Suppressor macrophage treated with lipopolysaccharide for 1 hour (primary cell): ENCODE measurements at regions not wholly inside any gene's neighbourhood (a gene's known extent, or its start where the extent isn't known, plus 50 kb on each side); places are given as distances from the start of the nearest gene placed in this dataset.
A peak's percentile ranks its signal among the peaks of the same experiment; 100 is the strongest.
"Not testable (repeated sequence)": the region's sequence is repeated elsewhere in the genome, so short reads cannot be mapped to it uniquely, and the experiment has no call there.

Source experiments
- DNase-seq, 3 donors: peaks; one replicate each; pipeline ENCODE4 v3.0.0-alpha.2; 2020 to 2022

DNA sequence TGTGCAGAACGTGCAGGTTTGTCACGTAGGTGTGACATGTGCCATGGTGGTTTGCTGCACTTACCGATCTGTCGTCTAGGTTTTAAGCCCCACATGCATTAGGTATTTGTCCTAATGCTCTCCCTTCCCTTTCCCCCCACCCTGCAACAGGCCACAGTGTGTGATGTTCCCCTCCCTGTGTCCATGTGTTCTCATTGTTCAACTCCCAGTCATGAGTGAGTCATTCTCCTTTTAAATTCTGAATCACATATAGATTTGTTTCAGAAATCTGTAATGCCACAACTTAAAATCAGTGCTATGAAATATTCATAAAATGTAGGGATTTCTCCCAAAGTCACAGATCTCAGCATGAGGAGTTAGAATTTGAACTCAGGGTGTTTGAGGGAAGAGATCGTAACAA is 552.5 kb upstream of the MBL2 start:
- DNase-seq, result no peak

DNA sequence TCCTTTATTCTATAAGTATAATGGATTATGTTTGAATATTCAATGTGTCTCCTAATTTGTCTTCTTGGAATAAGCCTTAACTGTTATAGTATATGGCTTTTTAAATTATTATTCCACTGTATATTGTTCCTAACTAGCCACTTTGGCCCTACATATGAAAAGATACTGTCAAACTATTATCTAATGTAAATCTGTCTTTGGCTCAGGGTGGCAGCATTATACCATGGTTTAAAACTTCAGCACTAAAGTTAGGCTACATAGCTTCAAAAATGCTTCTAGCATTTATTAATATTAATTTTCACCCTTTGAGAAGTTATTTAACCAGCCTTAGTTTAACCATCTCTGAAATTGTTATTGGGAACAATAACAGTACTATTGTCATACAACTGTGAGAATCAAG is 543.1 kb upstream of the MBL2 start:
- no peak for DNase-seq

DNA sequence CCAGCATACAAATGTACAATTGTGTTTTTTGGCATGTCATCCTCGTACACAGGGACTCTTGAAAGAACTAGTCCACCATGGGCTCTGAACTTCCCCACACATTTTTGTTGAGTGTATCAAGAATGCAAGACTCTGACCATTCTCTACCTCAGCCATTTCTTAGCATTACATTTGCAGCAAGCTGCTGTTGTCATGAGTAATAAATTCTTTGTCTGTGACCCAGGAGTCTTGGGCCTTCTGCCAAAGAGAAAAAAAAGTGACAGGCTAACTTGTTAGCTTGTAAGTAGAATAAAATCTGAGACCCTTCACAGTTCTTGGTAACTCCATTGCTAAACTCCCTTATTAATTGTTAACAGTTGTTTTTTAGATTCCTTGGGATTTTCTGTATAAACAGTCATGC is 542.3 kb upstream of the MBL2 start:
- no peak for DNase-seq

DNA sequence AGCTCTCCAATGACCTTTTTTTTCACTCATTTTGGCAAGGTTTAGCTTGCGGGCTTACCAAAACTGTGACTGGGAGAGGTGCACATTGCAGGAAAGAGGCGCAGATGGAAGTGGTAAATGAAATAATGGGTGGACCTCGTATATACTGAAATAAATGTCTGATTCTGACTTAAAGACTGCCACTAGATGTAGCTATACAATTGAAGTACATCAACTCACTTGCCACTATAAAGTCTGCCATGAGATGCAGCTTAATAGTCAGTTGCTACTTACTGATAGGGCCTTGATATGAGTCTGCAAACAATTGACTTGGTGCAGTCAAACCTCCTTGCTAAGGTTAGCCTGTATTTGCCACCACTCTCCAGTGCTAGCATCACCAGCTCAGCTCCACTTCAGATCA is 525.9 kb upstream of the MBL2 start:
- no peak for DNase-seq

DNA sequence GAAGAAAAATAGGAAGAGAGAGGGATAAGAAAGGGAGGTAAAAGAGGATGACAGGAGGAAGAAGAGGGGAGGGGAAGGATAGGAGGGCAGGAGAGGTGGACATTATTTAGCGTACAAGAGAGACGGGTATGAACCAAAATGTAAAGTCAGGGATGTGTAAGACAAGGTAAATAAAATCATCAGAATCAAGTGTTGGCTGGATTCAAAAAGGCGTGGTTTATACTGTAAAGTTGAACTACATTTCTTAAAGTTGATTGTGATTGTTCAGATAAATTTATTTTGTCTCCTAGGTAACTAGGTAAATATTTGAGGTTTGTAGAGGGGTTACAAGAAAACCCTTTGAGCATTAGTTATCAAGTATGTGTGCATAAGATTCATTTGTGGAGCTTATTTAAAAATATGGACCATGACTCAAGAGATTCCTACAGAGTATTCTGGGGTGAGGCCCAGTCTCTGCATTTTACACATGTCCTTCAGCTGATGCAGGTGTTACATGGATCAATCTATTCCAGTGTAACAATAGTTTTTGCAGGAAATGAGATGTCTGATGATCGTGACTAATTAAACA is 512.1 kb upstream of the MBL2 start:
- no peak for DNase-seq

DNA sequence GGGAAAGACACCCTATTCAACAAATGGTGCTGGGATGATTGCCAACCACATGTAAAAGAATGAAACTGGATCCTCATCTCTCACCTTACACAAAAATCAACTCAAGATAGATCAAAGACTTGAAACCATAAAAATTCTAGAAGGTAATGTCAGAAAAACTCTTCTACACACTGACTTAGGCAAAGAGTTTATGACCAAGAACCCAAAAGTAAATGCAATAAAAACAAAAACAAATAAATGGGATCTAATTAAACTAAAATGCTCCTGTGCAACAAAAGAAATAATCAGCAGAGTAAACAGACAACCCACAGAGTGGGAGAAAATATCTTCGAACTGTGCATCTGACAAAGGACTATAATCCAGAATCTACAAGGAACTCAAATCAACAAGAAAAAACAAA is 504.2 kb upstream of the MBL2 start:
- DNase-seq, result no peak

DNA sequence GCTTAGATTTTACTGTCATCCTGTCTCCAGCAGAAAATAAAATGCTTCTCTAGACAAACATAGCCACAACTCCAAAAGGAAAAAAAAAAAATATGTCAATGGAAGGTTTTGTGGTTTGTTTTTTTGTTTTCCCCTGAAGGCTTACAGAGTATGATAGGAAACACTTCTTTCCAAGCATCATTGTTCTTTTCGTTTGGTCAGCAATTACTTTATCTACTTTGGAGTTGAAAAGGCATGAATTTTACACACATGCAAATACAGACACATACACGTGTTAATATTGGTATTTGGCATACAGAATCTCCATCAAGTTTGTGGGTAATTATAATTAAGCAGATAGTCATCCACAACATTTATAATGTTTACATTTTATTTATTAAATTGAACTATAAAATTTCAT is 496.9 kb upstream of the MBL2 start:
- DNase-seq, result no peak

DNA sequence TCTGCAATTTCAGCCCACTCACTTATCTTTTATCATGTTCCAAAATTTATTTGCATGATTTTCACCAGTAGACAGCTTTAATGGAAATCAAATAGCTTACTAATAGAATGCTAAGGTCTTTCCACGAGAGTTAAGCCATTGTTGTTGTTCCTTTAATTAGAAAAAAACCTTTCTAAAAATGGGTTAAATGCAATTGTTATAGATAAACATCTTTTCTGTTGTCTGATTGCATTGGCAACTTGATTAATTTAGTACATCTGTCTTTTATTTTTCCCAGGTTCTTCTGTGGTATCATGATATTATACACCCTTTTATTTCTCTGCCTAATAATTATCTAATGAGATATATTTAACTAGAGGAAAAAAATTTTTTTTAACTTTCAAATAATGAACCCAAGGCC is 487.6 kb upstream of the MBL2 start:
- no peak for DNase-seq

DNA sequence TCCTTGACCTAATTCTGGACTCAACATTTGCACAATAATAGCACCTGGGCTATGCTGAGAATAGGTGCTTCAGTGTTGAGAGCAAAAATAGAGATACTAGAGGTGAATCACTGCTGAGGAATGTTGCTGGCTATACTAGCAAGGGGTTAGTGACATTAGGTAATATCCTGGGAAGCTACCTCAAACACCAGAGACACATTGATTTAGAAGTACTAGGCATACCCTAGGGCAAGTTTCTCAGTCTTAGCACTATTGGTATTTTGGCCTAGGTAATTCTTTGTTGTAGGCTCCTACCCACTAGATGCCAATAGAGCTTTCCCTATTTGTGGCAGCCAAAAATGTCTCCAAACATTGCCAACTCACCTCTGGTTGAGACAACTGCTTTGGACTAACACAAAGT is 484.0 kb upstream of the MBL2 start:
- DNase-seq, result no peak

DNA sequence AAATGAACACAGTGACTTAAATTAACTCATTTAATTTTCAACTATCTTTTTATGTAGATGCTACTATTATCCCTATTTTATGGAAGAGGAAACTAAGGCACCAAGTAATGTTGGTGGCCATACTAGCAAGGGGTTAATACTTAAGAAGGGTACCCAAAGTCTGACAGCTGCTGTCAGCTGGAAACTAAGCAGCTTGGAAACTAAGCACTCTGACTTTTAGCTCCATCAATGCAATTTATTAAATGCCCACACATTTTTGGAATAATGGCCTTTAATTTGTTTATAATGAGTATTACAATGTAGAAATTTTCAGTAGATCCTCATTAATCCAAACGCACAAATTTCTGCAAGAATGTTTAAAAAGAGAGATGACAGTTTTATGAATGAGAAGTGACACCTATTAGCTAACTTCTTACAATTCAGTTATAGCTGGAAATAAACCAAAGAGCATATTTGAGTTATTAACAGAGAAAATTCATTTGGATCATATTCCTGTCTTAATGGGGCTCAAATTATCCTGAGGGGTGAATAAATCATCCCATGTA is 483.1 kb upstream of the MBL2 start:
- no peak for DNase-seq

DNA sequence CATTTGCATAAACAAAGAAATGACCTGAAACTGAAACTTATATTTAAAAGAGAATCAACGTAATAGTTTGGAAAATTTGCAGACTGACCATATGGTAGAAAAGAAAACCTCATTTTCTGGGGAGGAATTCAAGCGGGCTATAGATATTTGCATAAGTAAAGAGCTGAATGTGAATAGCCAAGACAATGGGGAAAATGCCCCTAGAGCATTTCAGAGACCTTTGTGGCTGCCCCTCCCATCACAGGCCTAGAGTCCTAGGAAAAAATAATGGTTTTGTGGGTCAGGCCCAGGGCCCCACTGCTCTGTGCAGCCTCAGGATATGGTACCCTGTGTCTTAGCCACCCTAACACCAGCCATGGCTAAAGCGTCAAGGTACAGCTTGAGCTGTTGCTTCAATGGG is 480.6 kb upstream of the MBL2 start:
- no peak for DNase-seq

DNA sequence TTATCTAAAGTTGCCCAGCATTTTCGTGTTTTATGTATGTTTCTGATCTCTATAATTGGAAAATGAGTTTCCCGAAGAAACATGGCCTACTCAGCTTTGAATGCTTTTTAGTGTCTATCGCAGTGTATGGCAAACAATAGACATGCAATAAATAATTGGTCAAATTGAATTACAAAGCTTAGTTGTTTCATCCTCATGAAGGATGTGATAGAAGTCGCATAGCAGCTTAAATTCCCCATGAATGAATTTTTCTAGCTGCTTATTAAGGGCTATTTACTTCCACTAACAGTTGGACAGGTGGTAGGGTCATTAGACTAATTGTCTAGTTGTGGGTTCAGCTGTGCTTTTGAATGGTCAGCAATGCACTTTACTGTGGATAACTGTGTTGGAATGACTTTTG is 467.3 kb upstream of the MBL2 start:
- DNase-seq, result no peak

DNA sequence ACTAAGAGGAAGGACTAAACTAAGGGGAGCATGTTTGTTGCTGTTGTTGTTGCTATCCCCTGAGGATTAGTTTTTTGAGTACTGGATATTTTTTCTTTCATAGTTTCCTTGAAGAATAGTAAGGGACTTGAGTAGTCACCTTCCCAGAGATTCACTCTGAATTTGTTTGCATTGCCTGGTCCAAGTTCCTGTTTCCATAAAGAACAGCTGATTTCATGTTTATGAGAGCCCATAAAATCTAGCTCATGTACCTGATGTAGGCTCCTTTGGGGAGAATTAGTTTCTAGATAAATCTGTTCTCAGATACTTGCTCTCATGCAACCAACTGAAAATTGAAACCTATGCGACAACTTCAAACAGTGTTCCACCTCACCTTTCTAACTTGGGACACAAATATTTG is 464.4 kb upstream of the MBL2 start:
- no peak for DNase-seq

DNA sequence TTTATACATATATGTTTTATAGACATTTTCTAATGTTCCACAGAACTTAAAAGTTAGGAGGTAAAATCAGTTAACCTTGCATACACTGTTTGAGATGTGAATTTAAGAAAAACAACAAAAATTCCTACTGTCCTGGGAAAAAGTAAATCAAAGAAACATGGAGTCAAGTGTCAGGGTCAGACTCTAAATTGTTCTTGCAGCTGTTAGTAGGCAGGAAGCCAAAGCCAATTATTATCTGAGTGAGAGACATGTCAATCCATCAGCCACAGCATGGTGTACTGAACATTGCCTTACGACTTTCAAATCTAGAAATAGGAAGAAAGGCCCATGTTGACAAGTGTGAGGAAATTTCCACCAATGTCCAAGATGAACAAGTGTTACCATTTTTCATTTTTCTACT is 461.2 kb upstream of the MBL2 start:
- no peak for DNase-seq

DNA sequence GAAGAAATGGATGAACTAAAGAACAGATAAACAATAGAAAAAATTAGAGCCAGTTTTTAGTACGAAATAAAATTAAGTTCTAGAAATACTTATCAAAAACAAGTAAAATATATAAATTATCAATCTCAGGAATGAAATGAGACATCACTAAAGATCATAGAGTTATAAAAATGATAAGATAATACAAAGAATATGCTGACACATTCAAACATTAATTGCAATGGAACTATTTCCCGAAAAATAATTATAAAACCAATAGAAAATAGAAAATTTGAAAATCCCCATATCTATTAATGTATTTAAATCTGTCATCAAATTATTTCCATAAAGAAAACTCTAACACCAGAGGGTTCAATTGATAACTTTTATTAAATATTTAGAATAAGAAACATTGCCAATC is 458.1 kb upstream of the MBL2 start:
- DNase-seq, result no peak

DNA sequence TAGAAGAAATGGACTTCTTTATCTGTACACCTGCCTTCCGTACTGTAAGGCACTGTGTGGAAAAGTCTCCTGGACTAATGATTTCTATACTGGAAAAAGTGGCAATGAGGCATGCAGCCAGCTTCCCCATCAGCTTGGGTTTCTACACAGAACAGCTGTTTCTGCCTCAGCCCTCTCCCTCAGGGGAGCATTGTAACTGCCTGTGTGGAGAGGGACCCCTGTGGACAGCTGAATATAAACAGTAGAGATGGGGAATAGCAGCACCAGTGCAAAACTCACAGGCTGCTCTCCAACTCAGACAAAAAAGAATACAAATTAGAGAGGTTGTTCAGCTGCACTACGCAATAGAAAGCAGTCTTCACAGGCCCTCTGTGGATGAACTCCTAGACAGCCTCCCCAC is 451.3 kb upstream of the MBL2 start:
- no peak for DNase-seq

DNA sequence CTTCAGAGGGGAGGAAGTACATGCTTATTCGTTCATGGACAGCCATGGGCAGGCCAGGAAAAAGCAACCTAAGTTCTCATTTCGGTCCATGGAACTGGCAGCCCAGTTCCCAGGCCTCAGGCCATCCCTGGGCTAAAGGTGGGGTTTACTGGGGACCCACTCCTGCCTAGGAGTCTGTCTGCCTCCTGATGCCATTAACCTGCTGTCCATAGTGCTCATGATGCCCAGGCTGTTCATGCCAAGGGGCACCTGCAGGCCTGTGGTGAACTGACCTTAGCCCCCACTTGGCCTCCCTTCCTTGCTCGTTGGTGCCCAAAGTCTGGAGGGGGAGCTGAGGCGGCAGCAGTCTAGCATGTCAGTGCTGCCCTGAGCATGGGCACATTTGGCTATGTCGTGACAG is 450.2 kb upstream of the MBL2 start:
- no peak for DNase-seq

DNA sequence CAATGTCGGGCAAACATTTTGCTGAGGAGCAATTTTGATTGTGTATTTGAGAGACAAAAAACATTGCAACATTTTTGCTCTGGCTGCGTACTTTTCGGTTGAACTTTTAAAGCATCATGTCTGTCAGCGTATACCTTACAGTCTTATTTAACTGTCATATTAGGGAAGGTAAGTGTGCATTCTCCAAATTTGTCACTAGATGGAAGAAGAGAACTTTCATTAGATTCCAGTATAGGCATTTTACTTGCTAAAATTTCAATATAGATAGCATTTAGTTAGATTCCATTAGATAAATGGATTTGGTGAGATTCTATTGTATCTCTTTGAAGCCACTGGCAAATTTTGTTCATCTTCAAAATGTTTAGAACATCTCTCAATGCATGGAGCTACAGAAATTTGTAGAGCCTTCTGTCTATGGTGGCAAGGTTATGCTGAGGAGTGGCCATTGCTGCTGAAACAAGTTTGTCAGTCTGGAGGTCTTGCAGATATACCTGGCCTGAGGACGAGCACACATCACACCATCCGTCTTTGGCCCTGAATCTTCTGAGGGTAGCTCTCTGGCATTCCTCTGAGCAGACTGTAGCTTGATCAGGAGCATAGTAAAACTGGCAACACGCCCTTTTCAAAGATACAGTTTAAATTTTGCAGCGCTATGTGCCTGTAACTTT is 437.5 kb upstream of the MBL2 start:
- peak in 1 of 3 donors; percentile 3 for DNase-seq

DNA sequence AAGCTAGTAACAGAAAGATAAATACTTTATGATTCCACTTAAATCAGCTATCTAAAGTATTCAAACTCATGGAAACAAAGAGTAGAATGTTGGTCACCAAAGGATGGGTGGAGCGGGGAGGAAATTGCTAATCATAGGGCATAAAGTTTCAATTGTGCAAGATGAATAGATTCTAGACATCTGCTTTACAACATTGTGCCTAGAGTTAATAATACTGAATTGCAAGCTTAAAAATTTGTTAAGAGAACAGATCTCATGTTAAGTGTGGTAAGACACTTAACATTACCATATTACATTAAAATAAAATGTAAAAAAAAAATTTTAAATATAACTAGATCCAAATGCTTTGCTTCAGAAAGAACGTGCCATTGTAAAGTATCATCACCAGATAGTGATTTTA is 411.1 kb upstream of the MBL2 start:
- DNase-seq, result no peak

DNA sequence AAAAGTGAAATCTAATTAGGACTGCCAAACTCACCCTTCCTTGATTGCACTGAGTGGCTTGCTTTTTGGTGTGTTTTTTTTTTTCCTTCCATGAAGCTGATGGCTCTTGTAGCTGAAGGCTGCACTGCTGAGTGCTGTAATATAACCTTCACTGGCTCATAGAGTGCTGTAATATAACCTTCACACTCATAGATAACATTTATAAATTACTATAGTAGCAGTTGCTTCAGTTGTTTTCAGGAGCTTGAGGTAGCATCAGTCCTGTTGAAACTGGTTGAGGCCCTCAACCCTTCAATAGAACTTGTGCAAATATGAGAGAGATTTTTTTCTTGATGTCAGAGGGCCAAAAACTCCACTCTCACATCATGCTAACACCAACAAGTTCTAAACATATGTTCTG is 404.9 kb upstream of the MBL2 start:
- no peak for DNase-seq

DNA sequence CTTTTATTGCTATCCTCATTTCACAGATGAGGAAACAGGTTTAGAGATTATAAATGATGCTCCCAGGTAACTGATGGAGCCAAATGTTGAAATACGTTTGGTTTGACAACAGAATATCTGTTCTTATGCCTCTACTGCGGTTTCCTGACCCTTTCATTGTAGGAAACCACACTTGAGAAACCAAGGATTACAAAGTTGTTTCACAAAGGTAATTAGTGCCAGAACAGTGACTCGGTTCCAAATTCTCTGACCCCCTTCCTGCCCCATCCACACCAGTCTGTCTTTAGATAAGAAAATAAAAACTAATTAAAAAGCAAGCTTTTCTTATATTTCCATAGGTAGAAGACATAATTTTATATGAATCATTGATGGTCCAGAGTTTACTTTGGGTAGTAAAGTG is 393.7 kb upstream of the MBL2 start:
- no peak for DNase-seq

DNA sequence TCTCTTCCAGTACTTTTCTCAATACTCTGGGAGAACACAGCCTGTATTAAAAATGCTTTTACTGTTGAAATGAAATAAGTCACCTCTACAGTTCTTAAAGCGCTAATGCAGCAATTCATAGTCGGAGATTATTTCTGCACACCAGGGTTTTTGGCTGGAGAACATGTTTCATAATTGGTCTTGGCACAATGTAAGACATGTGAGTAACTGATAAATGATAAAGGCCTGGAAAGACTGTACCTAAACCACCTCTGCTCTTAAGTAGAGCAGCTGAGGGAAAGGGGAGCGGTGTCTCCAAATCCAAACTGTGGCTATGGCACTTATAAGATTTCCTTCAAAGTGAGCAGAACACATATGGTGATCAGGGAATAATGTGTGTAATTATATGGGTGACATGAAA is 390.3 kb upstream of the MBL2 start:
- no peak for DNase-seq

DNA sequence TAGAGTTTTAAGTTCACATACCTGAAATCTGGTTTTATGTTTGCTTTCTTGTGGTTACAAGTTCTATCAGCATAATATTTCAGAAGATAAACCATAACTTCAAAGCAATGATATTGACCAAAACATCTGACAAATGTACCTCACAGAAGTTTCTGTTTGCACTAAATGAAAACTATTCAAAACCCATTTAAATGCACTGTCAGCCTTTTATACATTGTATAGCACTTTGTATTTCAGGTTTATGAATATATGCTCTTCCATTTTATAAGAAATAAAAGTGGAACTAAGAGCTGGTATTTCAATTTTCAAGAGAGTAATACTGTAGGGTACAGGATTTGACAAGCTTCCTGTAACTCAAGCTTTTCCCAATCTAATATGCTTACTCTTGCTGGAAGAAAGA is 388.6 kb upstream of the MBL2 start:
- no peak for DNase-seq

DNA sequence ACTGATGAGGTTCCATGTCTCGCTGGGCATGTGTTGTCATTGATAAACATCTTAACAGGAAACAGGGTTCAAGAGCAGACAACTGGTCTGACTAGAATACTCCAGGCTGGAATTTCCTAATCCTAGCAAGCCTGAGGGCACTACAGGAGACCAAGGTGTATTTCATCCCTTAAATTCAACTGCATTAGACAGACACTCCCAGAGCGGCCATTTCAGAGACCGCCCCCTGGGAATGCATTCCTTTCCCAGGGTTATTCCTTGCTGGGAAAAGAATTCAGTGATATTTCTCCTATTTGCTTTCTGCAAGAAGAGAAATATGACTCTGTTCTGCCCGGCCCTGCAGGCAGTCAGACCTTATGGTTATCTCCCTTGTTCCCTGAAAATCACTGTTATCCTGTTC is 383.1 kb upstream of the MBL2 start:
- not testable (repeated sequence) for DNase-seq

DNA sequence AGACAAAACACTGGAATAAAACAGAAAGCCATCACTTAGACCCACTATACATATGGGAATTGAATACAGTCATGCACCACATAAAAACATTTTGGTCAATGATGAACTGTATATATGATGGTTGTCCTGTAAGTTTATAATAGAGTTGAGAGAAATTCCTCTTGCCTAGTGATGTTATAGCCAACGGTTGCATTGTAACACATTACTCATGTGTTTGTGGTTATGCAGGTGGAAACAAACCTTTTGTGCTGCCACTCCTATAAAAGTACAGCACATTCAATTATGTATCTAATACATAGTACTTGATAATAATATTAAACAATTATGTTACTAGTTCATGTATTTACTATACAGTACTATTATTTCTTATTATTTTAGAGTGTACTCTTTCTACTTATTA is 381.2 kb upstream of the MBL2 start:
- no peak for DNase-seq
